IMR-90 (cell line): ENCODE measurements at regions not wholly inside any gene's neighbourhood (a gene's known extent, or its start where the extent isn't known, plus 50 kb on each side); places are given as distances from the start of the nearest gene placed in this dataset.

Source experiments
- CEBPB ChIP-seq: IDR thresholded peaks from 2 replicates; pipeline ENCODE4 v1.6.1; 2012; ENCODE audit warnings: low read depth, low read length, improper control_type of control experiment
- CHD1 ChIP-seq: IDR thresholded peaks from 2 replicates; pipeline ENCODE4 v1.6.1; 2012; ENCODE audit warnings: low read depth, low read length, improper control_type of control experiment
- CTCF ChIP-seq: conservative IDR thresholded peaks from 2 replicates; pipeline ENCODE4 v1.5.1; 2012; ENCODE audit warnings: mild to moderate bottlenecking, low read depth, low read length, improper control_type of control experiment
- ELK1 ChIP-seq: fragments of 150-350 bp; IDR thresholded peaks from 2 replicates; pipeline ENCODE4 v1.6.1; 2016; ENCODE audit warnings: low read depth, mild to moderate bottlenecking, low read length, moderate library complexity, borderline replicate concordance
- FOS ChIP-seq: fragments of 150-350 bp; IDR thresholded peaks from 2 replicates; pipeline ENCODE4 v1.6.1; 2016; ENCODE audit warnings: low read depth, low read length
- MAFK ChIP-seq: IDR thresholded peaks from 2 replicates; pipeline ENCODE4 v1.6.1; 2012; ENCODE audit warnings: low read depth, low read length, improper control_type of control experiment
- MAZ ChIP-seq: IDR thresholded peaks from 2 replicates; pipeline ENCODE4 v1.6.1; 2012; ENCODE audit warnings: low read depth, mild to moderate bottlenecking, low read length, improper control_type of control experiment, moderate library complexity, borderline replicate concordance
- MXI1 ChIP-seq: IDR thresholded peaks from 2 replicates; pipeline ENCODE4 v1.6.1; 2012; ENCODE audit warnings: low read depth, mild to moderate bottlenecking, low read length, moderate library complexity, borderline replicate concordance
- POLR2A ChIP-seq: IDR thresholded peaks from 2 replicates; pipeline ENCODE4 v1.6.1; 2012; ENCODE audit warnings: mild to moderate bottlenecking, low read depth, low read length
- RAD21 ChIP-seq: IDR thresholded peaks from 2 replicates; pipeline ENCODE4 v1.6.1; 2012; ENCODE audit warnings: low read length, improper control_type of control experiment
- RCOR1 ChIP-seq: IDR thresholded peaks from 2 replicates; pipeline ENCODE4 v1.6.1; 2012; ENCODE audit warnings: mild to moderate bottlenecking, low read length, improper control_type of control experiment; ENCODE audit not compliant: insufficient replicate concordance
- RFX5 ChIP-seq: IDR thresholded peaks from 2 replicates; pipeline ENCODE4 v1.8.0; 2012; ENCODE audit warnings: low read depth, mild to moderate bottlenecking, low read length, moderate library complexity
- SMC3 ChIP-seq: fragments of 150-350 bp; IDR thresholded peaks from 2 replicates; pipeline ENCODE4 v1.6.1; 2016; ENCODE audit warnings: low read depth, mild to moderate bottlenecking, antibody characterized with exemption, low read length, moderate library complexity
- USF2 ChIP-seq: fragments of 150-350 bp; IDR thresholded peaks from 2 replicates; pipeline ENCODE4 v1.6.1; 2017; ENCODE audit warnings: mild to moderate bottlenecking, antibody characterized with exemption, low read length, low read depth

- TF ChIP-seq CTCF (no peak), MAFK (no peak), POLR2A (no peak), SMC3 (no peak), FOS (no peak), RAD21 (no peak), CEBPB (no peak), USF2 (no peak), MXI1 (no peak), MAZ (no peak), RFX5 (no peak), ELK1 (no peak), CHD1 (no peak), RCOR1 (no peak)
These were observed 222.6 kb downstream of the PDCD6IP start for GRCh38 chr3:34020726-34021680.
